T-cell (primary cell): ENCODE measurements at regions not wholly inside any gene's neighbourhood (a gene's known extent, or its start where the extent isn't known, plus 50 kb on each side); places are given as distances from the start of the nearest gene placed in this dataset.

Source experiments
- ATAC-seq, 4 experiments: fragments of 200-7000 bp in 3 of 4; fragments of 150-1000 bp in 1 of 4; cut with Tn5 transposase; replicated peaks in 1 of 4; 1 replicate in 3 of 4; 2 replicates in 1 of 4; pipeline ENCODE4 v1.10.0; 2021; ENCODE audit warnings: moderate library complexity in 3 of 4, mild to moderate bottlenecking in 2 of 4, moderate number of reproducible peaks in 1 of 4
- CTCF ChIA-PET, 2 donors: fragments of 300-600 bp; sonication (Branson Sonifier 250); formaldehyde crosslinking; loops; one replicate each; lab custom pipeline; 2022; ENCODE audit warnings: antibody characterized with exemption in 2 of 2; lab: Charles Lee
- POLR2A ChIA-PET, 2 donors: fragments of 300-600 bp; sonication (Branson Sonifier 250); formaldehyde crosslinking; loops; one replicate each; lab custom pipeline; 2022; ENCODE audit warnings: antibody characterized with exemption in 2 of 2; lab: Charles Lee
- DNase-seq, 35 experiments: peaks; one replicate each; pipeline versions ENCODE4 v3.0.0 to v3.0.0-alpha.2; 2013 to 2023
- H3K27ac ChIP-seq: one replicate; pipeline ENCODE4 v1.5.1; 2013; ENCODE audit warnings: low read length
- H3K27me3 ChIP-seq, 2 experiments: replicated peaks in 1 of 2; 1 replicate in 1 of 2; 2 replicates in 1 of 2; pipeline versions ENCODE4 v1.6.1 to v1.7.0; 2013; ENCODE audit warnings: low read length in 1 of 2, mixed read lengths in 1 of 2; ENCODE audit not compliant: control insufficient read depth in 2 of 2, insufficient read depth in 2 of 2; ENCODE audit errors: extremely low read depth in 1 of 2
- H3K36me3 ChIP-seq, 2 donors: 1 replicate in 1 of 2; 2 replicates in 1 of 2; pipeline versions ENCODE4 v1.6.1 to v1.7.0; 2013; ENCODE audit warnings: low read length in 1 of 2; ENCODE audit not compliant: control insufficient read depth in 2 of 2, insufficient read depth in 1 of 2; ENCODE audit errors: extremely low read depth in 1 of 2
- H3K4me1 ChIP-seq, 2 experiments: 1 replicate in 1 of 2; 2 replicates in 1 of 2; pipeline versions ENCODE4 v1.6.1 to v1.7.0; 2013; ENCODE audit warnings: low read length in 2 of 2, mixed read lengths in 1 of 2; ENCODE audit not compliant: insufficient read depth in 2 of 2, control insufficient read depth in 1 of 2; ENCODE audit errors: extremely low read depth in 1 of 2
- H3K4me3 ChIP-seq, 2 donors: 1 replicate in 1 of 2; 2 replicates in 1 of 2; pipeline versions ENCODE4 v1.5.1 to v1.7.0; 2013; ENCODE audit warnings: mild to moderate bottlenecking in 2 of 2, low read length in 1 of 2, moderate library complexity in 1 of 2; ENCODE audit not compliant: control insufficient read depth in 1 of 2; ENCODE audit errors: extremely low read depth in 1 of 2
- H3K9me3 ChIP-seq: 2 replicates; pipeline ENCODE4 v1.7.0; 2013
- H3K27ac Mint-ChIP-seq, 2 donors: one replicate each; pipeline ENCODE4 v1.8.0; 2020 to 2021; ENCODE audit warnings: mild to moderate bottlenecking in 2 of 2, mixed read lengths in 2 of 2
- H3K27me3 Mint-ChIP-seq, 2 donors: one replicate each; pipeline ENCODE4 v1.8.0; 2021 to 2022; ENCODE audit warnings: mixed read lengths in 2 of 2
- H3K36me3 Mint-ChIP-seq: one replicate; pipeline ENCODE4 v1.8.0; 2021; ENCODE audit warnings: mixed read lengths
- H3K4me1 Mint-ChIP-seq, 3 donors: one replicate each; pipeline ENCODE4 v1.8.0; 2020 to 2022; ENCODE audit warnings: mixed read lengths in 3 of 3, mild to moderate bottlenecking in 1 of 3
- H3K4me3 Mint-ChIP-seq, 3 donors: one replicate each; pipeline ENCODE4 v1.8.0; 2020 to 2022; ENCODE audit warnings: mild to moderate bottlenecking in 3 of 3, mixed read lengths in 3 of 3, moderate library complexity in 3 of 3
- H3K9me3 Mint-ChIP-seq, 3 donors: one replicate each; pipeline ENCODE4 v1.8.0; 2020 to 2022; ENCODE audit warnings: mixed read lengths in 3 of 3
- WGBS: methylation state at CpG from one replicate; pipeline ENCODE4 v1.1.5; 2013; ENCODE audit warnings: missing lambda C conversion rate; ENCODE audit not compliant: insufficient coverage; 5-methylcytosine and 5-hydroxymethylcytosine counted together

DNA sequence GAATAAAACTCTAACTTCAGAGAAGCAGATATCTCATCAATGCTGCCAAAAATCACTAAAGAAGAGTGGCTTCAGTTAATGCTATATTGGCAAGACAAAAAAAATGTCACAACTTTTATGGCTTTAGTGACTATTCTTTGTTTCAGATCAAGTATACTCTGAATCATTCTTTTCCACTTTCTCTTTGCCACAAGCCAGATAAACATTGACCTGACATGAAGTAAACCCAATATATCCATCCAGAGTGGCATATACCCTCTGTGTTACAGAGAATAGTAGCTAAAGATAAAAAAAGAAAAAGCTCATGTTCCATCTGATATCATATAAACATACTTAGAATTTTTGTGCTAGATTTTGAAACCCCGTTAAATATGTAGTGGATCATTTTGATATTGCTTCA is 206.7 kb upstream of the CNKSR2 start:
- no peak for DNase-seq
- Histone ChIP-seq H3K36me3 (no peaks in the 10 kb centered on the region), H3K4me3 (no peak overlapping the region), H3K4me1 (no peaks in the 10 kb centered on the region), H3K27ac (no peak overlapping the region), H3K27me3 (no peaks in the 10 kb centered on the region), H3K9me3 (no peaks in the 10 kb centered on the region)
- Mint-ChIP-seq H3K27ac (no peak overlapping the region), H3K9me3 (no peaks in the 10 kb centered on the region), H3K4me1 (no peaks in the 10 kb centered on the region), H3K4me3 (no peak overlapping the region), H3K27me3 (peaks cover 0 to 3% of the 10 kb centered on the region in 2 donors), H3K36me3 (no peaks in the 10 kb centered on the region)
- CTCF ChIA-PET: no interaction called here
- WGBS: no CpG with 5 or more reads among the region's 1 CpG
- POLR2A ChIA-PET: no interaction called here
- ATAC-seq: no peak

DNA sequence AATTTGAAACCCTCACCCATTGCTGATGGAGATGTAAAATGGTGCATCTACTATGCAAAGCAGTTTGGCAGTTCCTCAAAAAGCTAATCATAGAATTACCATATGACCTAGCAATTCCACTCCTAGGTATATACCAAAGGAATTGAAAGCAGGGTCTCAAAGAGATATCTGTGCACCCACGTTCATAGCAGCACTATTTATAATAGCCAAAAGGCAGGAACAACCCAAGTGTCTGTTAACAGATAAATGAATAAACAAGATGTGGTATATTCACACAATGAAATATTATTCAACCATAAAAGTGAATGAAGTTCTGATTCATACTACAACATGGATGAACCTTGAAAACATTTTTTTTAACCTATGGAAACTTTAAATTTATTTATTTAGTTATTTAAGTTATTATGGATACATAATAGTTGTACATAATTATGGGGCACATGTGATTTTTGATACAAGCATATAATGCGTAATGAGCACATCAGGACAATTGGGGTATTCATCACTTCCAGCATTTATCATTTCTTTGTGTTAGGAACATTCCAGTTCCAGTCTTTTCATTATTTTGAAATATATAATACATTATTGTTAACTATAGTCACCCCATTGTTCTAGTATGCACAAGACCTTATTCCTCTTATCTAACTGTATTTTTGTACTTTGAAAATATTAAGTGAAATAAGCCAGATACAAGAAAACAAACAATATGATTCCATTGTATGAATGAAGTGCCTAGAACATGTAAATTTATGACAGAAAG is 205.6 kb upstream of the CNKSR2 start:
- CTCF ChIA-PET: no interaction called here
- H3K4me3 ChIP-seq: no peak overlapping the region
- H3K27ac ChIP-seq: no peak overlapping the region
- Mint-ChIP-seq H3K27ac (no peak overlapping the region), H3K4me1 (no peaks in the 10 kb centered on the region), H3K9me3 (no peaks in the 10 kb centered on the region), H3K4me3 (no peak overlapping the region), H3K36me3 (no peaks in the 10 kb centered on the region), H3K27me3 (peaks cover 0 to 3% of the 10 kb centered on the region in 2 donors)
- POLR2A ChIA-PET: interaction anchor here in 1 of 2 donors (0.5 kb wide), 1 partner anchor 44 kb away, joined by 3 read pairs; no protein-coding TSS in a partner anchor
- no peaks in the 10 kb centered on the region for H3K9me3 ChIP-seq
- no peaks in the 10 kb centered on the region for H3K4me1 ChIP-seq
- ATAC-seq (no peak), DNase-seq (no peak)
- no peaks in the 10 kb centered on the region for H3K36me3 ChIP-seq
- no peaks in the 10 kb centered on the region for H3K27me3 ChIP-seq
- no CpG with 5 or more reads among the region's 2 CpGs for WGBS

- H3K4me3 Mint-ChIP-seq: no peak overlapping the region
- no peaks in the 10 kb centered on the region for H3K9me3 Mint-ChIP-seq
- Histone ChIP-seq H3K36me3 (no peaks in the 10 kb centered on the region), H3K27me3 (no peaks in the 10 kb centered on the region), H3K4me3 (no peak overlapping the region), H3K27ac (no peak overlapping the region), H3K4me1 (no peaks in the 10 kb centered on the region), H3K9me3 (no peaks in the 10 kb centered on the region)
- H3K27me3 Mint-ChIP-seq: no peaks in the 10 kb centered on the region
- no peak for ATAC-seq
- POLR2A ChIA-PET: no interaction called here
- no peaks in the 10 kb centered on the region for H3K36me3 Mint-ChIP-seq
- CTCF ChIA-PET: no interaction called here
- WGBS: no CpG with 5 or more reads among the region's 4 CpGs
- H3K27ac Mint-ChIP-seq: no peak overlapping the region
- no peak for DNase-seq
- H3K4me1 Mint-ChIP-seq: no peaks in the 10 kb centered on the region
Observed at GRCh38 chrX:21171181-21171580, 203.0 kb upstream of the CNKSR2 start.

DNA sequence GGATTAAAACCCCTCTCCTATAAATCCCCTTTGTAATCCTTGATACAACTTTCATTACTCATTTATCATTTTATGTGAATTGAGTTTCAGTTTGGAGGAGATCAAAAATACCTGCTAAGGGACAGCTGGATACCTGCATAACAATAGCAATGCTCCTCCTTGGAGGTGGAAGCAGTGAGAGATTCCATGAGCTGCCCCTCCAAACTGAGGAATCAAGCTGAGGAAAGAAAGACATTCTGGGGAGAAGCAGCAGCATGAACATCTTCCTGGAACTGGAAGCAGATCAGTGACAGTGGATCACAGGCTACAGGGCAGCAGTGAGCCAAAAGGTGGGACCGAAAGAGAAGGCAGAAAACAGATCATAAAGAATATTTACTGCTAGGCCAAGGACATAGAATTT is 199.8 kb upstream of the CNKSR2 start:
- H3K4me1 Mint-ChIP-seq: no peaks in the 10 kb centered on the region
- H3K27me3 Mint-ChIP-seq: no peaks in the 10 kb centered on the region
- no peak overlapping the region for H3K27ac Mint-ChIP-seq
- Histone ChIP-seq H3K36me3 (no peaks in the 10 kb centered on the region), H3K27me3 (no peaks in the 10 kb centered on the region), H3K27ac (no peak overlapping the region), H3K4me3 (no peak overlapping the region), H3K4me1 (no peaks in the 10 kb centered on the region), H3K9me3 (no peaks in the 10 kb centered on the region)
- WGBS: no CpG with 5 or more reads among the region's 1 CpG
- ChIA-PET CTCF (no interaction called here), POLR2A (no interaction called here)
- ATAC-seq: no peak
- no peak overlapping the region for H3K4me3 Mint-ChIP-seq
- no peak for DNase-seq
- no peaks in the 10 kb centered on the region for H3K36me3 Mint-ChIP-seq
- H3K9me3 Mint-ChIP-seq: no peaks in the 10 kb centered on the region

DNA sequence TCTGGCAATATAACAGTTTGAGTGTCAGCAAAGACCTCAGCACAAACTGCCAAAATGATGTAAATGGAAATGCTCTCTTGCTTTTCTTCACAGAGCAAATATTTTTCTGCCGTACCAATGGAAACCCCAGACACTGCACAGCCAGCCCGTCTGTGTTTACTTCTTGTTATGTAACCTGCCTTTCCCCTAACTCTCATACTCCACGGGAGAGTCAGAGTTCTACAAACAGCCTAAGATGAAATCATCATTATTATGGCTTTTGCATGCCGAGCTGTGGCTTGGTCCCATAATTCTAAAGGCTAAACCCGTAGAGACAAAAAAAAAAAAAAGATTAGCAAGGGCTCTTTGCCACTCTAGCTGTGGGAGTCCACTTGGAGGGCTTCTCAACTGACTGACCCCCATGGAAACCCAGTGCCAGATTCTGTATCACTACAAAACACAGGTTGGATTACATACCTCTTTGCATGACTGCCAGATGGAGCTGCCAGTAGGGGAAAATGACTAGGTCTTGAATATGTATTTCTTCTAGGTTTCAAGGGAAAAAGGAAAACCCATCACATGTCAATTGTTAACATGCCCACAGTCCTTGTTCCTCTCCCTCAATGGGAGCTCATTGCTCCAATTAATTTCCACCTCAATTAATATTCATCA is 197.2 kb upstream of the CNKSR2 start:
- no peaks in the 10 kb centered on the region for H3K9me3 ChIP-seq
- H3K36me3 ChIP-seq: no peaks in the 10 kb centered on the region
- no peak overlapping the region for H3K4me3 ChIP-seq
- POLR2A ChIA-PET: no interaction called here
- Mint-ChIP-seq H3K9me3 (no peaks in the 10 kb centered on the region), H3K27me3 (no peaks in the 10 kb centered on the region), H3K4me1 (no peaks in the 10 kb centered on the region), H3K4me3 (no peak overlapping the region), H3K27ac (no peak overlapping the region), H3K36me3 (no peaks in the 10 kb centered on the region)
- ATAC-seq (no peak), DNase-seq (no peak)
- no peak overlapping the region for H3K27ac ChIP-seq
- no peaks in the 10 kb centered on the region for H3K4me1 ChIP-seq
- no peaks in the 10 kb centered on the region for H3K27me3 ChIP-seq
- 60% methylated on average over 1 of the region's 5 CpGs for WGBS
- CTCF ChIA-PET: interaction anchor here in 1 of 2 donors (0.7 kb wide), 1 partner anchor 10 kb away, joined by 3 read pairs; no protein-coding TSS in a partner anchor

DNA sequence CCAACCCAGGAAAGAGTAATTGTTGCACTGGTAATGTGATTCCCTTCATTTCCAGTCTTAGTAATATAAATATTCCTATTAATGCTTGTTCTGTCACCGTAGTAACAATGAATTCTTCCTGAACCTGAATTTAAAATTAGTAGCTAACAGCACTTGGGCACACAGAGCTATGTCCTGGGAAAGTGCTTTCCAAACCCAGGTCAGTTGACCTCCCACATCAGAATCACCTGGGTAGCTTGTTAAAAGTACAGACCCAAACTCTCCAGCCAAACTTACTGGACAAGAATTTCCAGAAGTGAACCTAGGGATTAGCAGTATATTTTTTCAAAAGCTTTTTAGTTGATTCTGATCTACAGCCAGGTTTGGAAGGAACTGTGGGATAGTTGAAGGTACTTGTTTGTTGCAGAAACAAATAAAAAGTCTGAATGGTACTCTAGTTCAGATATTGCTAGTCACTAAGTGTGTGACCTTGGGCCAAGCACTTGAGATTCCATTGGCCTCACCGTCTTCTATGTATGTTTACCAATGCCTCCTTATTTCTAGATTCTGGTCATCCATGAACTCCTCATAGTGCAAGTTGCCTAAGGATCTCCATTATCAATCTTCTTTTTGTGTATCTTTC is 192.9 kb upstream of the CNKSR2 start:
- H3K27me3 Mint-ChIP-seq: peaks cover 3 to 8% of the 10 kb centered on the region in 2 donors
- no peak overlapping the region for H3K4me3 ChIP-seq
- no peak overlapping the region for H3K27ac ChIP-seq
- no peaks in the 10 kb centered on the region for H3K9me3 ChIP-seq
- H3K36me3 Mint-ChIP-seq: no peaks in the 10 kb centered on the region
- H3K4me1 ChIP-seq: no peaks in the 10 kb centered on the region
- H3K27me3 ChIP-seq: no peaks in the 10 kb centered on the region
- no peak for DNase-seq
- no peaks in the 10 kb centered on the region for H3K36me3 ChIP-seq
- H3K4me3 Mint-ChIP-seq: no peak overlapping the region
- H3K4me1 Mint-ChIP-seq: no peaks in the 10 kb centered on the region
- CTCF ChIA-PET: no interaction called here
- peaks cover 0 to 5% (median 0%) of the 10 kb centered on the region in 3 donors for H3K9me3 Mint-ChIP-seq
- no peak overlapping the region for H3K27ac Mint-ChIP-seq
- no CpG with 5 or more reads among the region's 2 CpGs for WGBS
- POLR2A ChIA-PET: no interaction called here
- ATAC-seq: no peak
